Gastroesophageal sphincter (tissue), 4 donors: ENCODE measurements at regions not wholly inside any gene's neighbourhood (a gene's known extent, or its start where the extent isn't known, plus 50 kb on each side); places are given as distances from the start of the nearest gene placed in this dataset.

Source experiments
- ATAC-seq: fragments of 150-250 bp; one replicate; pipeline ENCODE4 v1.9.1; 2016; ENCODE audit warnings: mild to moderate bottlenecking, moderate library complexity
- H3K27ac ChIP-seq, 4 donors: fragments of 200-600 bp; sonication (generic) in 3 of 4; 1 replicate in 3 of 4; 2 replicates in 1 of 4; pipeline ENCODE4 v1.5.1; 2016 to 2019
- H3K27me3 ChIP-seq: fragments of 200-600 bp; sonication (generic); one replicate; pipeline ENCODE4 v1.5.1; 2019
- H3K36me3 ChIP-seq, 2 donors: fragments of 200-600 bp; sonication (generic); one replicate each; pipeline ENCODE4 v1.5.1; 2019; ENCODE audit warnings: control low read depth in 1 of 2
- H3K4me1 ChIP-seq, 3 donors: fragments of 200-600 bp; sonication (generic); 1 replicate in 2 of 3; 2 replicates in 1 of 3; pipeline ENCODE4 v1.5.1; 2016 to 2019; ENCODE audit warnings: control low read depth in 2 of 3
- H3K4me3 ChIP-seq, 2 donors: fragments of 200-600 bp; sonication (generic); one replicate each; pipeline ENCODE4 v1.5.1; 2019; ENCODE audit warnings: mild to moderate bottlenecking in 1 of 2, moderate library complexity in 1 of 2
- H3K9me3 ChIP-seq, 3 donors: fragments of 200-600 bp; sonication (generic); one replicate each; pipeline ENCODE4 v1.5.1; 2017 to 2019; ENCODE audit warnings: control low read depth in 2 of 3
- CTCF ChIP-seq, 4 experiments: fragments of 200-600 bp in 2 of 4; fragments of 450-650 bp in 2 of 4; sonication (generic) in 1 of 4; IDR thresholded peaks; one replicate each; pipeline ENCODE4 v1.5.1; 2017 to 2019; ENCODE audit warnings: antibody characterized with exemption in 4 of 4, mild to moderate bottlenecking in 2 of 4, moderate library complexity in 2 of 4
- EP300 ChIP-seq: sonication (generic); formaldehyde crosslinking; IDR thresholded peaks from one replicate; pipeline ENCODE4 v1.6.1; 2017; ENCODE audit warnings: antibody characterized with exemption, mild to moderate bottlenecking
- POLR2A ChIP-seq, 2 donors: fragments of 450-650 bp; IDR thresholded peaks; one replicate each; pipeline ENCODE4 v1.6.1; 2017; ENCODE audit warnings: antibody characterized with exemption in 2 of 2, mild to moderate bottlenecking in 2 of 2, moderate library complexity in 1 of 2
- POLR2AphosphoS5 ChIP-seq: sonication (generic); formaldehyde crosslinking; IDR thresholded peaks from one replicate; pipeline ENCODE4 v1.6.1; 2017; ENCODE audit warnings: antibody characterized with exemption
- WGBS, 2 donors: methylation state at CpG; one replicate each; pipeline ENCODE4 v1.1.5; 2018; ENCODE audit warnings: low coverage in 1 of 2; 5-methylcytosine and 5-hydroxymethylcytosine counted together

- Histone ChIP-seq H3K36me3 (peaks cover 0 to 78% of the 10 kb centered on the region in 2 donors), H3K4me1 (peaks cover 9 to 96% (median 44%) of the 10 kb centered on the region in 3 donors), H3K27ac (peak overlapping the region in 1 of 4 donors; percentile 1), H3K4me3 (no peak overlapping the region), H3K9me3 (no peaks in the 10 kb centered on the region), H3K27me3 (no peaks in the 10 kb centered on the region)
- 85 to 93% methylated on average over 4 to 7 of the region's 11 CpGs for WGBS, 2 donors
- ATAC-seq: no peak
- TF ChIP-seq POLR2AphosphoS5: no peak
- TF ChIP-seq CTCF (IDR thresholded peaks at IDR 0.05): no peak
- TF ChIP-seq EP300: no peak
- no peak for TF ChIP-seq POLR2A (IDR thresholded peaks at IDR 0.05)
Measured at GRCh38 chr7:130899071-130899560, 165.1 kb upstream of the KLF14 start.

GRCh38 chr7:130899638-130900401, 165.8 kb upstream of the KLF14 start:
- Histone ChIP-seq H3K27ac (peak overlapping the region in 3 of 4 donors; percentile 68 to 79 (median 78)), H3K36me3 (peaks cover 0 to 71% of the 10 kb centered on the region in 2 donors), H3K4me3 (no peak overlapping the region), H3K4me1 (peaks cover 7 to 96% (median 46%) of the 10 kb centered on the region in 3 donors), H3K27me3 (no peaks in the 10 kb centered on the region), H3K9me3 (no peaks in the 10 kb centered on the region)
- no peak for ATAC-seq
- 86 to 89% methylated on average over 8 to 15 of the region's 15 CpGs for WGBS, 2 donors
- TF ChIP-seq EP300: no peak
- no peak for TF ChIP-seq CTCF (IDR thresholded peaks at IDR 0.05)
- no peak for TF ChIP-seq POLR2A (IDR thresholded peaks at IDR 0.05)
- no peak for TF ChIP-seq POLR2AphosphoS5

- TF ChIP-seq CTCF (IDR thresholded peaks at IDR 0.05) (no peak), POLR2A (IDR thresholded peaks at IDR 0.05) (no peak), EP300 (no peak), POLR2AphosphoS5 (no peak)
- H3K4me1 ChIP-seq: peaks cover 7 to 96% (median 48%) of the 10 kb centered on the region in 3 donors
- no peaks in the 10 kb centered on the region for H3K27me3 ChIP-seq
- WGBS, 2 donors: 67 to 74% methylated on average over 3 to 4 of the region's 5 CpGs
- H3K9me3 ChIP-seq: no peaks in the 10 kb centered on the region
- peak overlapping the region; percentile 31 to 79 (median 73) for H3K27ac ChIP-seq
- peaks cover 0 to 63% of the 10 kb centered on the region in 2 donors for H3K36me3 ChIP-seq
- no peak overlapping the region for H3K4me3 ChIP-seq
- ATAC-seq: no peak
Measured at GRCh38 chr7:130900471-130901076, 166.6 kb upstream of the KLF14 start.

GRCh38 chr7:130901209-130901783, 167.3 kb upstream of the KLF14 start:
- 12 to 15% methylated on average over 14 to 17 of the region's 17 CpGs for WGBS, 2 donors
- ATAC-seq: peak; percentile 70
- peak overlapping the region; percentile 31 to 79 (median 73) for H3K27ac ChIP-seq
- TF ChIP-seq POLR2AphosphoS5 (peak; percentile 71), EP300 (no peak)
- peaks cover 0 to 63% of the 10 kb centered on the region in 2 donors for H3K36me3 ChIP-seq
- H3K27me3 ChIP-seq: no peaks in the 10 kb centered on the region
- H3K4me3 ChIP-seq: peak overlapping the region in 1 of 2 donors; percentile 8
- H3K4me1 ChIP-seq: peaks cover 7 to 95% (median 48%) of the 10 kb centered on the region in 3 donors
- no peaks in the 10 kb centered on the region for H3K9me3 ChIP-seq

- 65 to 78% methylated on average over 3 of the region's 3 CpGs for WGBS, 2 donors
- ATAC-seq: no peak
- Histone ChIP-seq H3K9me3 (no peaks in the 10 kb centered on the region), H3K36me3 (peaks cover 0 to 51% of the 10 kb centered on the region in 2 donors), H3K27ac (peak overlapping the region; percentile 19 to 79 (median 73)), H3K4me3 (no peak overlapping the region), H3K4me1 (peaks cover 7 to 79% (median 34%) of the 10 kb centered on the region in 3 donors), H3K27me3 (no peaks in the 10 kb centered on the region)
- TF ChIP-seq POLR2AphosphoS5 (no peak), CTCF (IDR thresholded peaks at IDR 0.05) (no peak), EP300 (no peak), POLR2A (IDR thresholded peaks at IDR 0.05) (no peak)
Measured at GRCh38 chr7:130902755-130903357, 168.8 kb upstream of the KLF14 start.
